GM12878 (cell line): ENCODE measurements at regions not wholly inside any gene's neighbourhood (a gene's known extent, or its start where the extent isn't known, plus 50 kb on each side); places are given as distances from the start of the nearest gene placed in this dataset.

Experiments
- CBX5 ChIP-seq: sonication (generic); IDR thresholded peaks from 2 replicates; pipeline ENCODE4 v1.6.1; 2016; ENCODE audit warnings: low read depth, moderate library complexity, mild to moderate bottlenecking, inconsistent platforms
- ZNF274 ChIP-seq: IDR thresholded peaks from one replicate; pipeline ENCODE4 v1.8.0; 2011; ENCODE audit not compliant: insufficient read length, insufficient read depth
- TF ChIP-seq, protein P1 (sequence below): fragments of 450-650 bp; IDR thresholded peaks from 2 replicates; pipeline ENCODE4 v1.6.1; 2017; ENCODE audit warnings: borderline replicate concordance
- TF ChIP-seq, protein P2 (sequence below): fragments of 150-350 bp; IDR thresholded peaks from 2 replicates; pipeline ENCODE4 v1.6.1; 2016; ENCODE audit warnings: low read depth, low read length
- TF ChIP-seq, protein P3 (sequence below): fragments of 450-650 bp; IDR thresholded peaks from 2 replicates; pipeline ENCODE4 v1.6.1; 2017; ENCODE audit warnings: mild to moderate bottlenecking, moderate library complexity

DNA sequence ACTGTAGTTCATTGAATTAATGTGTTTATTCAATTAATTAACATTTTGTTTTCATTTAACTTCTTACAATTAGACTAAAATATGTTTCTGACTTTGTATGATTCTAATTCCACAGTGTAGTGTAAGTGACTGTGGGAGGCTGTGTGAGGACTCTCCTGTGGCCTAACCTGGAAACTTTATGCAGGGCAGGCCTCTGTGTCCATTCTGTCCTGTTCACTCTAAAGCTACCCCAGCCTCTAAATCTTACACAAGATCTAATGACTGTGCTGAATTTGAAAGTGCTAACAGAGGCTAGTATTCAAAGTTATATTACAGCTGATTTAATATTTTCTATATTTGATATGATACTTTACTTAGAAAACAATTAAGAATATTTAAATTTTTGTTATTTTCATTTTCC is 270.5 kb upstream of the CDH19 start (continued):
- TF ChIP-seq CBX5 = no peak
- TF ChIP-seq, protein P1, sequence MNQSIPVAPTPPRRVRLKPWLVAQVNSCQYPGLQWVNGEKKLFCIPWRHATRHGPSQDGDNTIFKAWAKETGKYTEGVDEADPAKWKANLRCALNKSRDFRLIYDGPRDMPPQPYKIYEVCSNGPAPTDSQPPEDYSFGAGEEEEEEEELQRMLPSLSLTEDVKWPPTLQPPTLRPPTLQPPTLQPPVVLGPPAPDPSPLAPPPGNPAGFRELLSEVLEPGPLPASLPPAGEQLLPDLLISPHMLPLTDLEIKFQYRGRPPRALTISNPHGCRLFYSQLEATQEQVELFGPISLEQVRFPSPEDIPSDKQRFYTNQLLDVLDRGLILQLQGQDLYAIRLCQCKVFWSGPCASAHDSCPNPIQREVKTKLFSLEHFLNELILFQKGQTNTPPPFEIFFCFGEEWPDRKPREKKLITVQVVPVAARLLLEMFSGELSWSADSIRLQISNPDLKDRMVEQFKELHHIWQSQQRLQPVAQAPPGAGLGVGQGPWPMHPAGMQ = no peak
- TF ChIP-seq, protein P2, sequence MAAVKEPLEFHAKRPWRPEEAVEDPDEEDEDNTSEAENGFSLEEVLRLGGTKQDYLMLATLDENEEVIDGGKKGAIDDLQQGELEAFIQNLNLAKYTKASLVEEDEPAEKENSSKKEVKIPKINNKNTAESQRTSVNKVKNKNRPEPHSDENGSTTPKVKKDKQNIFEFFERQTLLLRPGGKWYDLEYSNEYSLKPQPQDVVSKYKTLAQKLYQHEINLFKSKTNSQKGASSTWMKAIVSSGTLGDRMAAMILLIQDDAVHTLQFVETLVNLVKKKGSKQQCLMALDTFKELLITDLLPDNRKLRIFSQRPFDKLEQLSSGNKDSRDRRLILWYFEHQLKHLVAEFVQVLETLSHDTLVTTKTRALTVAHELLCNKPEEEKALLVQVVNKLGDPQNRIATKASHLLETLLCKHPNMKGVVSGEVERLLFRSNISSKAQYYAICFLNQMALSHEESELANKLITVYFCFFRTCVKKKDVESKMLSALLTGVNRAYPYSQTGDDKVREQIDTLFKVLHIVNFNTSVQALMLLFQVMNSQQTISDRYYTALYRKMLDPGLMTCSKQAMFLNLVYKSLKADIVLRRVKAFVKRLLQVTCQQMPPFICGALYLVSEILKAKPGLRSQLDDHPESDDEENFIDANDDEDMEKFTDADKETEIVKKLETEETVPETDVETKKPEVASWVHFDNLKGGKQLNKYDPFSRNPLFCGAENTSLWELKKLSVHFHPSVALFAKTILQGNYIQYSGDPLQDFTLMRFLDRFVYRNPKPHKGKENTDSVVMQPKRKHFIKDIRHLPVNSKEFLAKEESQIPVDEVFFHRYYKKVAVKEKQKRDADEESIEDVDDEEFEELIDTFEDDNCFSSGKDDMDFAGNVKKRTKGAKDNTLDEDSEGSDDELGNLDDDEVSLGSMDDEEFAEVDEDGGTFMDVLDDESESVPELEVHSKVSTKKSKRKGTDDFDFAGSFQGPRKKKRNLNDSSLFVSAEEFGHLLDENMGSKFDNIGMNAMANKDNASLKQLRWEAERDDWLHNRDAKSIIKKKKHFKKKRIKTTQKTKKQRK = no peak
- no peak for TF ChIP-seq ZNF274
- TF ChIP-seq, protein P3, sequence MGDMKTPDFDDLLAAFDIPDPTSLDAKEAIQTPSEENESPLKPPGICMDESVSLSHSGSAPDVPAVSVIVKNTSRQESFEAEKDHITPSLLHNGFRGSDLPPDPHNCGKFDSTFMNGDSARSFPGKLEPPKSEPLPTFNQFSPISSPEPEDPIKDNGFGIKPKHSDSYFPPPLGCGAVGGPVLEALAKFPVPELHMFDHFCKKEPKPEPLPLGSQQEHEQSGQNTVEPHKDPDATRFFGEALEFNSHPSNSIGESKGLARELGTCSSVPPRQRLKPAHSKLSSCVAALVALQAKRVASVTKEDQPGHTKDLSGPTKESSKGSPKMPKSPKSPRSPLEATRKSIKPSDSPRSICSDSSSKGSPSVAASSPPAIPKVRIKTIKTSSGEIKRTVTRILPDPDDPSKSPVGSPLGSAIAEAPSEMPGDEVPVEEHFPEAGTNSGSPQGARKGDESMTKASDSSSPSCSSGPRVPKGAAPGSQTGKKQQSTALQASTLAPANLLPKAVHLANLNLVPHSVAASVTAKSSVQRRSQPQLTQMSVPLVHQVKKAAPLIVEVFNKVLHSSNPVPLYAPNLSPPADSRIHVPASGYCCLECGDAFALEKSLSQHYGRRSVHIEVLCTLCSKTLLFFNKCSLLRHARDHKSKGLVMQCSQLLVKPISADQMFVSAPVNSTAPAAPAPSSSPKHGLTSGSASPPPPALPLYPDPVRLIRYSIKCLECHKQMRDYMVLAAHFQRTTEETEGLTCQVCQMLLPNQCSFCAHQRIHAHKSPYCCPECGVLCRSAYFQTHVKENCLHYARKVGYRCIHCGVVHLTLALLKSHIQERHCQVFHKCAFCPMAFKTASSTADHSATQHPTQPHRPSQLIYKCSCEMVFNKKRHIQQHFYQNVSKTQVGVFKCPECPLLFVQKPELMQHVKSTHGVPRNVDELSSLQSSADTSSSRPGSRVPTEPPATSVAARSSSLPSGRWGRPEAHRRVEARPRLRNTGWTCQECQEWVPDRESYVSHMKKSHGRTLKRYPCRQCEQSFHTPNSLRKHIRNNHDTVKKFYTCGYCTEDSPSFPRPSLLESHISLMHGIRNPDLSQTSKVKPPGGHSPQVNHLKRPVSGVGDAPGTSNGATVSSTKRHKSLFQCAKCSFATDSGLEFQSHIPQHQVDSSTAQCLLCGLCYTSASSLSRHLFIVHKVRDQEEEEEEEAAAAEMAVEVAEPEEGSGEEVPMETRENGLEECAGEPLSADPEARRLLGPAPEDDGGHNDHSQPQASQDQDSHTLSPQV = no peak
